ENCODE measurements at regions not wholly inside any gene's neighbourhood (a gene's known extent, or its start where the extent isn't known, plus 50 kb on each side); places are given as distances from the start of the nearest gene placed in this dataset.

DNA sequence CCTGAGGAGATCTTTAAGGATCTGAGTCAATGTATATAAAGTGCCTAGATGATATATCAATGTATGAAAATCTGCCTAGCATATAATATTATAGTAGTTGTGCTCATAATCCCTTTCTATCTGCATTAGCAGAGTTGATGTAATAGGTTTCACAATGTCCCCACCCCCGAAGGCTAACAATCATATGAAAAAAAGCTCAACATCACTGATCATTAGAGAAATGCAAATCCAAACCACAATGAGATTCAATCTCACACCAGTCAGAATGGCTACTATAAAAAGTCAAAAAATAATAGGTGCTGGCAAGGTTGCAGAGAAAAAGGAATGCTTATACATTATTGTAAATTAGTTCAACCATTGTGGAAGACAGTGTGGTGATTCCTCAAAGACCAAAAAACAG lies 147.8 kb upstream of the DPT start:
- no peak for DNase-seq

DNA sequence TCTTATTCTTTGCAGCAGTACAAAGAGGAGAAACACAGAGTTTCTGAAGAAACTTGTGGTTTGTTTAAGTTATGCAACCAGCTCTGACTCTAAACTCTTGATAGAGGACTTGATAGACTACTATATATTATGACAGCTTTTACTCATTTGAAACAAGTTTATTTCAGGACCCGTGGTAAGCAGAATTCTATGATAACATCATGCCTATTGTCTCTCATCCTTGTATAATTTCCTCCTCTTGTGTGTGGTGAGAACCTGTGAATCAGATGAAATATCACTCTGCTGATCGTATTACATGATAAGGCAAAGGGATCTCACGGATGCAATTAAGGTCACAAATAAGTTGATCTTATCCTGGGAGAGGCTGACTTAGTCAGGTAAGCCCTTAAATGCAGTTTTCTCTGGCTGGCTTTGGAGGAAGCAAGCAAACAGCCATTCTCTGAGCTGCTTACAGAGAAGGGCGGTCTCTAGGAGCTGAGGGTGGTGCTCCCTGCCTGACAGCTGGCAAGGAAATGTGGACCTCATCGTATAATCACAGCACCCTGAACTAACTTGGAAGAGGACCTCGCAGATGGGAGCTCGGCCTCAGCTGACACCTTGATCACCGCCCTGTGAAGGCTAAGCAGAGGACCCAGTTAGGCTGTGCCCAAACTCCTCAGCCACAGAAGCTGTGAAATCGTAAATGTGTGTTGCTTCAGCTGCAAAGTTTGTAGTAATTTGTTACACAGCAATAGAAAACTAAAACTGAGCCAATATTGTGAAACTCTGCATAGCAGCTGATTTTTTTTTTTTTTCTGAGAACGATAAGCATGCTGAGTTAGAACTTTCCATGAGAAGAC lies 151.1 kb upstream of the DPT start:
- no peak for DNase-seq

DNA sequence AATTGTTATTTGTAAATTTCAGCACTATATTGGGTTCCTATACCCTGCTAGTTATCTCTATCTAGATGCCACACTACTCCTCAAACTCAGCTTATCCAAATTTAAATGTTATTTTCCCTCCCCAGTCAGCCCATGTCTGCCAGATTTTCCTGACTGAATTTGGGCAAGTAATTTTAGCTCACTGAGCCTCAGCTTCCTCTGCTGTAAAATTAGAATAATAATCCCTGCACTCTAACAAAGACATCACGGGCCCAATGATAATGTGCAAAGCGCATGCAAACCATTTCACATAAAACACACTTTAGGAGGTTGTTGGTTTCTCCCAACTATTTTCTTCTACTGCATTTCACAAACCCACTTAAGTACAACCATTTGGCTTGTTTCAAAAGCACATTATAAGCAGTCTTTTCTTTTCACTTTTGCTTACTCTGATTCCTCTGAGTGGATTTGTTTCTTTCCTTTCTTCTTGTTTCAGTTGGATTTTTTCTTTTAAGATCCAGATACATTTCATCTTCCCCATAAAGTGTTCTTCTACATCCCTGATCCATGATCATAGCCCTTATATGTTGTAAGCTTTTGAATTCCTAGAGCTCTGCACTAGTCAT lies 152.8 kb upstream of the DPT start:
- no peak for DNase-seq

DNA sequence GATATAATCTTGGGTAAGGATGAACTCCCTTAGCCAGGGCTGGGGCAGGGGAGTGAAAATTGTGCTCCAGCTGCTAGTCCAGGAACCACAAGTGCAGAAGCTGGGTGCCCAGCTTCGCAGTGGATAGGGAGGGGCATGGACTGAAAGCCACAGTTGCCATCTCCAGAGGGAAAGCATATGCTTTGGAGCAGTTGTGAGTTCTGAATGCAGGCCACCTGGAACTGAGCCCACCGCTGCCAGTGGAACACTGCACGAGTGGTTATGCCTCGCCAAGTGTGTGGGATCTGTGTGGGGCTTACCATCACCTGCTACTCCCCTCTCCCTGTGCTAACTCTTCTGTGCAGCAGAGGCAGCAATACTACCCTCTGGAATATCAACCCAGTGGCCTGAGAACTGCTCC lies 158.4 kb upstream of the DPT start:
- DNase-seq: no peak

DNA sequence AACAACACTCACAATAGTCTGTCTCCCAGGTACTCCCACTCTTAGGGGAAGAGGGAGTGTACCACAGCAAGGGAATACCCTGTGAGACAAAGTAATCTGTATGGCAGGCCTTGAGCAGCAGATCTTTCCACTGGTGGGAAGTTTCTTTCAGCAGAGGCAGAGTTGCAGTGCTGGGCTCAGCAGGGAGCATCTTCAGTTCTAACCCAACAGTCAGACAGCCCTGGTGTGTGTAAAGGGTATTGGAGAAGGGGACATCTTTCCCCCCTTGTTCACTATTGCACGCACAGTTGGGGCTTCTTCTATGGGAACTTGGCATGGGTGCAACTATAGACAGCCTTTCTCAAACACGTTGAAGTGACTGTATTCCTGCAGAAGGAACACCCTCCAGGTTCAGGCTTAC lies 159.4 kb upstream of the DPT start:
- no peak for DNase-seq

DNA sequence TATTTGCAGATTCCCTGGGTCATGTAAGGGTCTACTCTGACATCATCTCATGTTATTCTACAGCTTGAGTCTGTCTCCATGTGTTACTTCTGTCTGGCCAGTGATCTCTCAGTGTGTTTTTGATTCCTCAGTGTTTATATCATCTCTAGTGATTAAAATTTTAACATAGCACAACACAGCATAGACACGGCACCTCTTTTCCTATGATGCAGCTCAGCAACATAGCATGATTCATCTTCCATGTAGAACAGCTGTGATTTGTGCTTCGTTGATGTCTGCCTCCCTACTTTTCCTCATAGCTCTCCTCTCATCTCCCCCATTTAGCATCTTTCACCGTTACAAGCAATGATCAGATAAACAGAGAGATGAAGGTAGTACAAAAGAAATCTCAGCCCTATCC lies 163.9 kb upstream of the DPT start:
- no peak for DNase-seq

DNA sequence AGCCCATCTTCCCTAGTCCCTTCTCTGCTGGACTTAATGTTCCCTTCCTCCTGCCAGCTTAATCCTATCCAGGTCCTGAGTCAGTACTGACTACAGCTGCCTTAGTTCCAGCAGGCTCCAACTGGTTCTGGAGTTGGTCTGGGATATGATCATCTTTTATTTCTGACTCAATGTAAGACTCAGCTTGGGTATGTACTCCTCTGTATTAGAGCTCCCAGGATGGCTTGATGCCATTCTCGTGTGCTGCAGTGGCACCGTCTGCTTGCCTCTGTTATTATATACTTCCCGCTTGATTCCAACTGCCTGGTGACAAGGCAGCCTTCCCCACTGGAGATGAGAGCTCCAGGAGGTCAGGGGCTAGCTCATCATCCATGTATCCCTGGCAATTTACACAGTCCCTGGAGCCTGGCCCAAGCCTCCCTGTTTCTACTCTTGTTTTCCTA lies 164.4 kb upstream of the DPT start:
- DNase-seq: no peak

DNA sequence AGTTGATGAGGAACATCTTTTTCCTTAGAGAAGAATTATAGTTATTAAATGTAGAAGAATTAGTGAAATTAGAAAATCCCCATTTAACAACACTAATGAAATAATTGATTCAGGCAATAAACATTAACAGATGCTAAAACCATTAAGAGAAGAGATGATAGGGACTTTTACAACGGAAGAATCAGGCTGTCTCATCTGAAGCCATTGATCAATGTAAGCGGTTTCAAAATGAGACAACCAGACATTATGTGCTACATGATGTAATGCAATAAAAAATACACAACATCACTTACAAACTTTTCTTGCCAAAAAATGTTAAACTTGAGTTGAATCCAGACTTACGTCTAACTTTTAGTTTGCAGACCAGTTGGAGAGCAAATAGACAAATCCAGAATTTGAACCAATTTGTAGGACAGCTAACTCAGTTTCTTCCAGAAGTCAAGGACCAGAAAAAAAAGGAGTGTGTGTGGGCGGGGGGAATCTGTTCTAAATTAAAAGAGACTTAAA lies 165.4 kb upstream of the DPT start:
- DNase-seq: no peak

DNA sequence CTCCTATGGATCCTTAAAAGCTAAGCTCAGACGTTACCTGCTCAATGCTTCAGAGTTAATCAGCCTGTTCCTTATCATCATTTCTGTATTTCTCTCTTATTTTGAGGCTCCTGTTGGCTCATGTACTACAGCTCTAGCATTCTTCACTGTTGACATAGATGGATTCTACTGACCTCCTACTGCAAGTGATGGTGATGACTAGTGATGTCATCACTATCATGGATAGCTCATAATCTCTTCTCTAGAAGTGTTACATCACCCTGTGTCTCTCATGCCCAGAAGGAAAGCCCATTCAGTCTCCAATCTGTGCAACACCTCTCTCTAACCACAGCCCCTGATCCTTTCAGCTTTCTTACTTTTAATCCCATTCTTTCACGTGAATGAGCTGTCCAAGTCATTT lies 168.2 kb upstream of the DPT start:
- DNase-seq: no peak

DNA sequence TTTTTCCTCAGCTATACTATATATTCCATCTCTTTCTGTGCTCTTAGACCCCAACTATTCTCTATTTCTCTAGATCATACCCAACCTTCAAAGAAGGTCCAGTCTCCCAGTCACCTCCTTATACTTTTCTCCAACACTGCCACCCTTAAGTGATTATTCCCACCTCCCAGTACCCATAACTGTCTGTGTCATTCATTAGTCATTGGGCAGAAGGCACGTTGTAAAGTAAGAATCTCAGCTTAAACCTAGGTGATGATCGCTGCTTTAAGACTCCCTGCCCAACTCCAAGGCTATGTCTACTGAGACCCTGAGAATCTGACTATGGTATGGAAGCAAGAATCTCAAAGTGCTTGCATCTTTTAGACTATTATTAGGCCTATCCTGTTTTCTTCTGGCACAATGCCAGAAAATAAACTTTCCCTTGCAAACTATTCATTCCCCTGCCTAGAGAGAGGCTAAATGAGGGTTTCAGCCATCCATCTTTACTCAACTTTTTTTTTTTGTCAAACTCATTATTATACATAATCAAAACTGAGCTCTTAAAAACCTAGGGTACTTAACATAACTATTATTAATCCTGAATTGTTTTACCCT lies 174.3 kb upstream of the DPT start:
- no peak for DNase-seq

DNA sequence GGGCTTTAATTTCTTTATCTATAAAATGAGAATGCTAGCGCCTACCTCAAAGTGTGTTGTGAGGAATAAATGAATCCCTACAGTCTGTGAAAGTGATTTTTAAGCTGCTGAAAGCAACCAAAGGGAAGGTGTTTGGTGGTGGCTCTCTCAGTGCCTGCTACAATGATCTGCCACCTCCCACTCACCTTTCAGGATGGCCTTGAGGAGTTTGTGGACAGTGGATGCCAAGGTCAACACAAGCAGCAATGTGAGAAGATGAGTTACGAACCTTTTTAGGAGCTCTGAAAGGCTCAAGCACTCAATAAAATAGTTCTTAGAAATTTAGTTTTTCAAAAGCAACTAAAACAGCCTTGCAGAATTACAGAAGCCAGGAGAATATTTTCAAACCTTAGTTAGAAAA lies 176.6 kb upstream of the DPT start:
- DNase-seq: no peak

DNA sequence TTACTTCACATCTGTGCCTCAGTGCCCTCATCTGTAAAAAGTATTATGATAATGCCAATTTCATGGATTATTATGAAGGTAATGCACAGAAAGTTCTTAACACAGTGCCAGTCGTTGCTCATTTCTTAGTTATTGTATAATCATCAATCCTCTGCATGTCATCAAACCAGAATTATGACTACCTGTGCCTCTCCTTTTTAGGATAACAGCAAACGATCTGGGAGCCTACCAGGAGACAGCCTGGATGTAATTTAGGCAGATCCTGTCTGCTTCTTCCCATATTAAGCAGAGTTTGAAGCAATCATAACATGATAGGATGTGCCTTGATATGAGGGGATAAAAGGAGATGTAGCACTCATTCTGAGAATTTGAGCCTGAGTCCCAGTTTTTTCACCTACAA lies 177.4 kb upstream of the DPT start:
- DNase-seq: no peak

DNA sequence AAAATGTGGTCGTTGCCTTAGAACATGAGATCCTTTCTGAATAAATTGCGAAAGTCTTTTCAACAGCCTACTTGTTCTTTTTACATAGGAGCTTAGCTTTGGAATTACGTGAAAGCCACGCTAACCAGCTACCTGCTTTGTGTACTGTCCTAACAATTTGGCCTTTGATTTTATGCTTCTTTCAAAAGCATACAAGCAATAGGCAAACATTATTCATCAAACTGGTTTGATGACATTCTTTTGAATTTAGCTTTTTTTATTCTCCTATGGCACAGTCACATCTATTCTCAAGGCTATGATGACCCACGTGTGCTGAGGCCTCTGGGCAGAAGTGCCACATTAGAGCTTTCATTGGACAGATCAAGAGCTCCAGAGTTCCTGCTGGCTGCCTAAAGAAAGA lies 178.0 kb upstream of the DPT start:
- no peak for DNase-seq

DNA sequence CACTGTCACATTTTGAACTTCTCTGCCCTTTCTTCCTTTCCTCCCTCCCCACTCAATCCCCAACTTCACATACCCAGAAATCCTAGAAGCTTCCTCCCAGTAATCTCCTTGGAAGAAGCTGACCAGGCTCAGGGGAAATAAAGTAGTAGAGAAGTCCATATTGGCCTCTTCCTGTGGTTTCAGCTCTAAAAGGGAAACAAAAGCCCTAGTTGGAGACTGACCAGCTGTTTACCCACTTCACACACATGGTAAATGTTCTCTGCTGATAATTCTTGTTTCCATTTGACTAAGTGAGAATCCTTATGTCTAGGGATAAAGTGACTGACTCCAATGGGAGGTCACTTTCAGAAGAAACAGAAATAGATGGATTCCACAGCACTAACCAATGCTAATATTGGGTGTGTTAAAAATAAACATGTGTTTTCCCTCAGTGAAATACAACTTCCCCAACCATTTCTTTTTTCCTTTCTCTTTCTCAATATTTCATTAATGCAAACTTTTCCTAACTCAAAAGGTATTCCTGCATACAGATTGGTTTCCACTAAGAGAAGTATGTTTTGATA lies 178.9 kb upstream of the DPT start:
- DNase-seq: no peak

DNA sequence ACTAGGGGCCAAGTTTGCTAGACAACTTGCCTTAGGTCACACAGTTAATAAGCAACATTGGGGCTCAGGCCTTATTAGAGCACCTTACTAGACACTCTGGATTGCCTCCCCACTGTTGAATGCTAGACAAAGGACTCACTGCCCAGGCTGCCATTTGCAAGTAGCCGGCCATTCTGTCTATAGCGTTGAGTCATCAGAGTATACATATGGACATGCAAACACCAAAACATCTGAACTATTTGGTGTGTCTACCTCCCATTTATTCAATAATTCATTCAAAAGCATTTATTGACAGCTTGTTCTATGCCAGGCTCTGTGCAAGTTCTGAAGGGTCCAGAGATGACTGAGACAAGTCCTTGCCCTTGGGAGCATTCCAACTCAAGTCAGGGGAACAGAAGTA lies 181.4 kb upstream of the DPT start:
- DNase-seq: no peak

DNA sequence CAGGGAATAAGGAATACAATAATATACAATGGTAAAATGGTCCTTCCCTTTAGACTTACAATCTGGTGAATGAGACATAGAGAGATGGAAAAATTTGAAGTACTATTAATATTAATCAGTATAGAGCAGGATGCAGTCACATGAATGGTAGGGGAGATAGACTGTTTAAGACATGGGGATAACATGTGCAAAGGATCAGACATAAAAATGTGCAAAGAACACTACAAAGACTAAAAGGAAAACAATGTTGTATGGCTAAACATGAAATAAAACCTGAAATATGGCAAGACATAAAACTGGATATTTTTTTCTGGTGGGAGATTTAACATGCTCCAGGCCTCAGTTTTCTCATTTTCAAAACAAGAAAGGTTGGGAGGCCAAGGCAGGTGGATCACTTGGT lies 182.4 kb upstream of the DPT start:
- no peak for DNase-seq

DNA sequence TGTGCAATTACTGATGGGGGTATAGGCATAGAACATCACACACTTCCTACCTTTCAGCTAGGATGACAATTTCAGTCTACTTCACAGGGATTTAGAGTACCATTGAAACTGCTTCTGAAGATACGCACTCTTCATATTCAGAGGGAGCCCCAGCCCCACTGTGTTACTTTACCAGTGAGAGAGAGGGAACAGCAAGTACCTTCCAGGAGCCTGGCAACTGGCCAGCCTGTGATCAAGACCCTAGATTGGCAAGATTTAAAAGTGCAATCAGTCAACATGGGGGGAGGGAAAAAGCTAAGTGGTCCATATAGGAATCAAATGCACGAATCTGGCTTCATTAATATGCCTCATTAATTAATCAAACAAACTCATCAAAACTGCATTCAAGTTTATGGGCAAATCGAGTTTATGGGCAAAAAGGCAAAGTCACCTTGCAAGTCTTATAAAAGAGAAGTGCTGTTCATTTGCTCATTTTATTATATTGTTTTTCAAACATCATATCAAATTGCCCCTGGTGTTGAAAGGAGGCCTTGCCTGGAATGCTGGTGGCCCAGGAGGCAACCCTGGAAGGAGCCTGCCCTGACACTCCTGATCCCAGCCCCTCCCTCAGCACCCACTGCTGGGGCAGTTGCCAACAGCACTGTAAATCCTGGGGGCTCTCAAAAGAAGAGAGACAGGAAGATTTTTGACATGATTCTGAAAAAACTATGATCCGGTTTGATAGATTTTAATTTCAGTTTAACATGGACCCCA lies 184.9 kb upstream of the DPT start:
- DNase-seq: no peak

DNA sequence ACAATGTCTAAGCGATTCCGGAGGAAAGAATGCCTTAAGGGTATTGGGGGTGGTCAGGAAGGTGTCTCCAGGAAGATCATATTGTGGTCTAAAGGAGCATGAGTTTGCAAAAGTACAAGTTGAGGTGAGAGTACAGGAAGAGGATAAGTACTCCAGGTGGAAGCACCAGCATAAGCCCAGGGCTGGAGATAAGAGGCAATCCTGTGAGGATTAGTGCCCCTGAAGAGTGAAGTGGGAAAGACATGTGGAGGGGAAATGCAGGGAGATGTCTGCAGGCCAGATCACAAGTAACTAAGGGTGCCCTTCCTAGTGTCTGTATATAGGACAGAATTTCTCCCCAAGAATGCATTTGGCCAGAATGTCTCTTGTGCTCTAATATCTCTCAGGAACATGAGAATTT lies 188.3 kb upstream of the DPT start:
- DNase-seq: no peak

DNA sequence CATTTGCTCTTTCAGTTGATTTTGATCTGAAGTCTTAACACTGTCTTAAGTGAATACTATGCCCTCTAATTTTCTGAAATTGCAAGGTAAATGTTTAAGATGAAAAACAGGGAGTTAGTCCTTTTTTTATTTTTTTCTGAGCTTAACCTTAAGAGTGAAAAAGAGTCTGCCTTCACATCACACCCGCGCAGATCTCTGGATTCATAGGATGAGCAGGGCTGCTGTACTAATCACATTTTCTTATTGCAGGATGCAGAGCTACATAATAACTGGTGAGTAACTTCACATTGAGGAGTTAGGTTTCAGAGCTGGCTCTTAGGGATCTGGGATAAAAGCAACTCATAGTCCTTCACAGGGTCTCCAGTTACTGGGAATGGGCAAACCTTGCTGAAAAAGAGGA lies 188.7 kb upstream of the ATP1B1 start:
- DNase-seq: no peak

DNA sequence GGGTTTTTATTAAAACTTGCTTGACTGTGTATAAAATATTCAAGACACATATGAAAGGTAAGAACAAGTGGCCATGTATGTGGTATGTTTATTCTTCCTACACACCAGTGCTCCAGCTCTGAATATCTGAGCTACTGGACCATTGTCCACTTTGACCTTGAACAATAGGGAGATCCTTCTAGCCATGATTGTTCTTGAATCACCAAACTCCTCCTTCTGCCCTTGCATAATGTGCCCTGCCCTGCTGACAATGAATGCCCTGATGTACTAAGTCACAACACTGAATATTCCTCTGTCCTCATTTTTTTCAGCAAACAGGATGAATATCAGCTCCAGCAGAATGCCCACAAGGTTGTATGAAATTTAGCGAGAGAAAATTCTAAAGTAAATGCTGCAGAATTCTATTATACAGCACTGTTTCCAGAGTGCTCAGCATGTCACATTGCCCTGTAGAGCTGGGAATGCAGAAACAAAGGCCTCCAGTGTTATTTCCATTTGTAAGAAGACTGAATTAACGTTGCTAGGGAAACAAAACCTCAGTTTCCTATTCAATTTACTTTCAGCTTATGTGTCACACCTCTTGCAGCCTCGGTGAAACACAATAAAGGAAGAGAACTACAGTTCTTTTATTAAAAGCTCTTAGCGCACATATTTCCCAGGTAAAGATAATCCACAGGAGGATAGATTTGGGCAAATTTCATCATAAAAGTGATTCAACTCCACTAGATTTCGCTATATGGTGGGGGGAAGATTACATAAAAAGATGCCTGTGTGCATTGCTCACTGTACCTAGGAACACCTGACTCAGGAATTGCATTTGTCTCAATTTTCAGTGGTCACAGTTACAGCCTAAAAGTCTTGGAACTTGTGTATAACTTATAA lies 187.4 kb upstream of the ATP1B1 start:
- DNase-seq: no peak

DNA sequence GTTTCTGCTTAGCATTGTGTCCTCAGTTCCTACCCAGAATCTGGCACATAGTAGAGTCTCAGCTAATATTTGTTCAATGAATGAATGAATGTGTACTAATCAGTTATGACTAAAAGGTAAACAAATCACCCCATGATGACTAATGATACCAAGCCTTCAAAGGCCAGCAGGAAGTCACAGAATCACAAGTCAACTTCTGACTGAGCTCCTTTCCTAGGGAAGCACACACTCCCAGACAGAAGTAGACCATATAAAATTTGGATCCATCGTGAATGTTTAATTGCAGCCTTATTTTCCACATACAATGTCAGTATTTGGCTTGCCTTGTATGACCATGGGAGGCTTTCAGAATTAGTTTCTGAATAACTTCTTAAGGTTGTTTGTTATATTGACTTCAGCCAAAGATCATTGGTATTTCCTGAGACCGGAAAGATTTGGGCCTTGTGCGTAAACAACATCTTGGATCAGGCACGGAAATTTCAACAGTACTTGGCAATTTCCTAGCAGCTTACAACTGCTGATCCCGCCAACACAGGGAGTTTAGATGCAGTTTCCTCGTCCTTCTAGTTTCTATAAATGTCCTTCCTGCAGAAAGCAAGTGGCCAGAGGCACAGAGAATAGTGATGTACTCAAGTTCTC lies 185.9 kb upstream of the ATP1B1 start:
- no peak for DNase-seq

DNA sequence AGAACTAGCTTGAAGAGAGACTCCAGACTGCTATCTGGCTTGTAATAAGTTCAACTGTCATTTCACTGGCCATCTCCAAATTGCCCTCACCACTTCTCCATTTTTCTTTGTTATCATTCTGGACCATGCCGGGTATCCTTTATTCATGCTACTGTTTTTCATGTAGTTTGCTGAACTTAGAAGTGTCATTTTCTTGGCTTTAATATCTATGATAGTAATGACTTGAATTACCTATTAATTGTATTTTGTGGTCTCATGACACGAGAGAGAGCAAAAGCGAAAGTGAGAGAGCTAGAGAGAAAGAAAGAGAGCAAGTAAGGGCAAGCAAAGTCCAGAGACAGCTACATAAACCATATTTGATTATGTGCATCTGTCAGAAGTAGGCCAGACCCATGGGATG lies 184.9 kb upstream of the ATP1B1 start:
- DNase-seq: no peak

Data from CD4-positive, alpha-beta T cell treated with Interleukin-21 for 1 hour (primary cell).